ENCODE measurements at regions not wholly inside any gene's neighbourhood (a gene's known extent, or its start where the extent isn't known, plus 50 kb on each side); places are given as distances from the start of the nearest gene placed in this dataset.

DNA sequence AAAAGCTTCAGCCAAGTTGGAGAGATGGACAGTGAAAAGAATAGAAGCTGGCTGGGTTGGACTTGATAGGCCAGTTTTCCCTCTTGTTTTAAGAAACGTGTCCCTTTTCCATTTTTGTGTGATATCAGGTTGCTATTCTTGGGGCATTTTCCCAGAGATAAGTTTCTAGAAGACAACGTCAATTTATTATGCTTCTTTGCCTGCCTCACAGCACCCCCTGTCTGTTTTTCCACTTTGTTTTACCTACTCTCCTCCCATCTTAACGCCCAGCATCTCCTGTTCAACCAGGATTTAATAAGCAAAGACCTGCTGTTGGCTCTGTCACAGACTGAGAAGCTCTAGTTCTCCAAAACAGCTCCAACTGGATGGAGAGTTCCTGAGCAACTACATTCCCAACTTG lies 317.8 kb upstream of the ZNF521 start:
- no peak for DNase-seq (ENCODE audit: low spot score)
- H4K20me1 ChIP-seq (ENCODE audit: insufficient read depth, poor library complexity, severe bottlenecking), result no peaks in the 10 kb centered on the region
- no peaks in the 10 kb centered on the region for H3K9me3 ChIP-seq (ENCODE audit: low read depth)
- TF ChIP-seq CTCF (IDR thresholded peaks at IDR 0.05; ENCODE audit: poor library complexity) (no peak), EZH2phosphoT487 (IDR thresholded peaks at IDR 0.05; ENCODE audit: low read depth, severe bottlenecking, unreplicated experiment) (no peak), EZH2 (IDR thresholded peaks at IDR 0.05; ENCODE audit: borderline replicate concordance) (no peak)
- no peak overlapping the region for H3K4me3 ChIP-seq
- no peaks in the 10 kb centered on the region for H3K4me1 ChIP-seq (ENCODE audit: insufficient read depth)
- 47% methylated on average over 3 of the region's 3 CpGs for WGBS (ENCODE audit: low lambda C conversion rate, missing lambda C conversion rate)
- no peaks in the 10 kb centered on the region for H3K27me3 ChIP-seq
- no peaks in the 10 kb centered on the region for H3K79me2 ChIP-seq
- no peak overlapping the region for H3K27ac ChIP-seq
- no peaks in the 10 kb centered on the region for H3K36me3 ChIP-seq (replicated peaks; ENCODE audit: insufficient read depth, low read depth)
- H3K4me2 ChIP-seq, result no peak overlapping the region
- H2AFZ ChIP-seq, result no peak overlapping the region
- no peaks in the 10 kb centered on the region for H3K9me2 ChIP-seq (replicated peaks; ENCODE audit: insufficient read depth)

DNA sequence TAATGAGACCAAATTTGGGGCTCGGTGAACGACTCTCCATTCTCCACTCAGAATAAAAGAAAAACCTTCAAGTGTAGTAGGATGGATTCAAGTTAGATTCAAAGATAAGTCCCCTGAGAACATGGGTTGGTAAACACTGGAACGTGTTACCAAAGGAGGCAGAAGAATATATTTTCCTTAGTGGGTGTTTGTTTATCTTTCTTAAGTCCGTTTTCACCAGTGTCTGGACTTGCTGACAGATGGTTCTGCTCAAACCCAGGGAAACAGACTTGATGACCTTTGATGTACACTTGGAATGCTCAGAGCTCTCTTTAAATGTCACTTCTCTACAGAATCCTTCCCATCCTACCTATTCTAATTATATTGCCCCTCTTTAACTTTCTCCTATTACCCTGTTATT lies 310.3 kb upstream of the ZNF521 start:
- TF ChIP-seq EZH2phosphoT487 (IDR thresholded peaks at IDR 0.05; ENCODE audit: low read depth, severe bottlenecking, unreplicated experiment) (no peak), CTCF (IDR thresholded peaks at IDR 0.05; ENCODE audit: poor library complexity) (no peak), EZH2 (IDR thresholded peaks at IDR 0.05; ENCODE audit: borderline replicate concordance) (no peak)
- Histone ChIP-seq H3K4me1 (ENCODE audit: insufficient read depth) (no peaks in the 10 kb centered on the region), H2AFZ (no peak overlapping the region), H3K36me3 (replicated peaks; ENCODE audit: insufficient read depth, low read depth) (no peaks in the 10 kb centered on the region), H3K79me2 (no peaks in the 10 kb centered on the region), H3K27me3 (no peaks in the 10 kb centered on the region), H4K20me1 (ENCODE audit: insufficient read depth, poor library complexity, severe bottlenecking) (no peaks in the 10 kb centered on the region), H3K4me2 (peak overlapping the region; percentile 43), H3K9me2 (replicated peaks; ENCODE audit: insufficient read depth) (no peaks in the 10 kb centered on the region), H3K9me3 (ENCODE audit: low read depth) (no peaks in the 10 kb centered on the region), H3K4me3 (no peak overlapping the region), H3K27ac (no peak overlapping the region)
- no peak for DNase-seq (ENCODE audit: low spot score)
- WGBS (ENCODE audit: low lambda C conversion rate, missing lambda C conversion rate), result 28% methylated on average over 4 of the region's 4 CpGs

- Histone ChIP-seq H3K27ac (no peak overlapping the region), H3K4me3 (no peak overlapping the region), H3K79me2 (no peaks in the 10 kb centered on the region), H4K20me1 (ENCODE audit: insufficient read depth, poor library complexity, severe bottlenecking) (no peaks in the 10 kb centered on the region), H3K4me2 (peak overlapping the region; percentile 43), H3K9me3 (ENCODE audit: low read depth) (no peaks in the 10 kb centered on the region), H3K4me1 (ENCODE audit: insufficient read depth) (no peaks in the 10 kb centered on the region), H2AFZ (no peak overlapping the region), H3K27me3 (no peaks in the 10 kb centered on the region), H3K9me2 (replicated peaks; ENCODE audit: insufficient read depth) (no peaks in the 10 kb centered on the region), H3K36me3 (replicated peaks; ENCODE audit: insufficient read depth, low read depth) (no peaks in the 10 kb centered on the region)
- 48% methylated on average over 6 of the region's 6 CpGs for WGBS (ENCODE audit: low lambda C conversion rate, missing lambda C conversion rate)
- TF ChIP-seq EZH2phosphoT487 (IDR thresholded peaks at IDR 0.05; ENCODE audit: low read depth, severe bottlenecking, unreplicated experiment) (no peak), EZH2 (IDR thresholded peaks at IDR 0.05; ENCODE audit: borderline replicate concordance) (no peak), CTCF (IDR thresholded peaks at IDR 0.05; ENCODE audit: poor library complexity) (no peak)
- DNase-seq (ENCODE audit: low spot score), result no peak
These were observed 309.9 kb upstream of the ZNF521 start for GRCh38 chr18:25661831-25662230.

DNA sequence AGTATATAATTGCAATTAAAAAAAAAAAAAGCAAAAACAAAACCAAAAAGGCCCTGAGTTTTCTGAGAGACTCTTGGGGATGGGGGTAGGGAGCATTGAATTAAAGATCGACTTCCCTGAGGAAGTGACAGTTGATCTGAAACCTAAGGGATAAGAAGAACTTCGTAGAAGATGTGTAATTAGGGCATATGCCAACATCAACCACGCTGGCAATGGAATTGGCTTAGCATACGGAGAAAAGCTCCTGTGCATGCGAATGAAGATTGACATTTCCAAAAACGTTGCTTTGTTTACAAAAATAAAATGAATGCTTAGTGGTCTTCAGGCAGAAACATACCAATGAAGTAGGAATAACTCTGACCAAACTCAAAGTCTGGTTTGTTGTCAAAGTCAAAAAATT lies 307.6 kb upstream of the ZNF521 start:
- Histone ChIP-seq H3K4me1 (ENCODE audit: insufficient read depth) (no peaks in the 10 kb centered on the region), H3K27ac (no peak overlapping the region), H3K9me3 (ENCODE audit: low read depth) (no peaks in the 10 kb centered on the region), H3K79me2 (no peaks in the 10 kb centered on the region), H3K36me3 (replicated peaks; ENCODE audit: insufficient read depth, low read depth) (no peaks in the 10 kb centered on the region), H2AFZ (no peak overlapping the region), H4K20me1 (ENCODE audit: insufficient read depth, poor library complexity, severe bottlenecking) (no peaks in the 10 kb centered on the region), H3K9me2 (replicated peaks; ENCODE audit: insufficient read depth) (no peaks in the 10 kb centered on the region), H3K27me3 (no peaks in the 10 kb centered on the region), H3K4me3 (no peak overlapping the region), H3K4me2 (no peak overlapping the region)
- DNase-seq (ENCODE audit: low spot score), result no peak
- WGBS (ENCODE audit: low lambda C conversion rate, missing lambda C conversion rate), result 91% methylated on average over 6 of the region's 6 CpGs
- TF ChIP-seq EZH2 (IDR thresholded peaks at IDR 0.05; ENCODE audit: borderline replicate concordance) (no peak), EZH2phosphoT487 (IDR thresholded peaks at IDR 0.05; ENCODE audit: low read depth, severe bottlenecking, unreplicated experiment) (no peak), CTCF (IDR thresholded peaks at IDR 0.05; ENCODE audit: poor library complexity) (no peak)
